Endothelial cell of umbilical vein (primary cell): ENCODE measurements at regions not wholly inside any gene's neighbourhood (a gene's known extent, or its start where the extent isn't known, plus 50 kb on each side); places are given as distances from the start of the nearest gene placed in this dataset.

Source experiments
- BruUV-seq: library from RNA; stranded (reverse); fragments of 400-500 nt; replicated peaks from 2 replicates; lab custom pipeline; 2021; lab: Mats Ljungman, UMichigan
- CTCF ChIA-PET: fragments of 300-600, 350-600 bp; sonication (Branson Sonifier 250); formaldehyde crosslinking; loops from one replicate; lab custom pipeline; 2021; ENCODE audit warnings: antibody characterized with exemption, inconsistent platforms; lab: Charles Lee
- POLR2A ChIA-PET: fragments of 300-600, 350-600 bp; sonication (Branson Sonifier 250); formaldehyde crosslinking; loops from one replicate; lab custom pipeline; 2021; ENCODE audit warnings: antibody characterized with exemption, inconsistent platforms; lab: Charles Lee
- DNase-seq: peaks from one replicate; pipeline ENCODE4 v3.0.0-alpha.2; 2011; ENCODE audit warnings: low read depth, low spot score
- FAIRE-seq: peaks from 2 replicates; lab custom pipeline; 2011; peaks lifted over from hg19 to GRCh38; lab: Jason Lieb, UNC
- H2AFZ ChIP-seq: 2 replicates; pipeline ENCODE4 v1.6.0; 2012; ENCODE audit warnings: low read depth, low read length, control low read depth, inconsistent platforms
- H3K27ac ChIP-seq: 2 replicates; pipeline ENCODE4 v1.5.1; 2011; ENCODE audit warnings: low read depth, mild to moderate bottlenecking, control low read depth, low read length, moderate library complexity; ENCODE audit not compliant: insufficient read depth
- H3K27me3 ChIP-seq, 2 experiments: 2 replicates each; pipeline versions ENCODE4 v1.6.0 to v1.6.1; 2011; ENCODE audit warnings: low read length in 2 of 2, mixed read lengths in 1 of 2; ENCODE audit not compliant: control insufficient read depth in 2 of 2, insufficient read depth in 2 of 2
- H3K36me3 ChIP-seq, 2 experiments: 2 replicates in 1 of 2; 3 replicates in 1 of 2; pipeline ENCODE4 v1.5.1; 2011; ENCODE audit warnings: low read length in 2 of 2, mild to moderate bottlenecking in 1 of 2, moderate library complexity in 1 of 2; ENCODE audit not compliant: control insufficient read depth in 2 of 2, insufficient read depth in 2 of 2; ENCODE audit errors: extremely low read depth in 1 of 2
- H3K4me1 ChIP-seq: 3 replicates; pipeline ENCODE4 v1.5.1; 2011; ENCODE audit warnings: mild to moderate bottlenecking, low read length; ENCODE audit not compliant: control insufficient read depth, insufficient read depth; ENCODE audit errors: extremely low read depth
- H3K4me2 ChIP-seq: 2 replicates; pipeline ENCODE4 v1.6.1; 2011; ENCODE audit warnings: low read length, control low read depth, mixed read lengths; ENCODE audit not compliant: insufficient read depth
- H3K4me3 ChIP-seq, 3 experiments: fragments of 200-600 bp in 1 of 3; sonication (generic), shearing (Covaris generic) in 1 of 3; replicated peaks in 1 of 3; 2 replicates each; pipeline ENCODE4 v1.5.1; 2011 to 2016; ENCODE audit warnings: control low read depth in 3 of 3, low read length in 3 of 3, mild to moderate bottlenecking in 2 of 3, inconsistent platforms in 1 of 3, low read depth in 1 of 3, moderate library complexity in 1 of 3; ENCODE audit not compliant: insufficient read depth in 1 of 3
- H3K79me2 ChIP-seq: 2 replicates; pipeline ENCODE4 v1.6.0; 2012; ENCODE audit warnings: low read length, inconsistent platforms; ENCODE audit not compliant: control insufficient read depth, insufficient read depth
- H3K9ac ChIP-seq: replicated peaks from 2 replicates; pipeline ENCODE3; 2011; ENCODE audit warnings: low read length, control low read depth; ENCODE audit not compliant: insufficient read depth; ENCODE audit errors: extremely low read depth
- H3K9me1 ChIP-seq: replicated peaks from 3 replicates; pipeline ENCODE4 v1.6.0; 2011; ENCODE audit warnings: mild to moderate bottlenecking, low read length; ENCODE audit not compliant: control insufficient read depth, insufficient read depth; ENCODE audit errors: extremely low read depth
- H3K9me3 ChIP-seq: replicated peaks from 2 replicates; pipeline ENCODE4 v1.5.1; 2012; ENCODE audit warnings: low read length, inconsistent platforms; ENCODE audit not compliant: control insufficient read depth, insufficient read depth
- H4K20me1 ChIP-seq: replicated peaks from 2 replicates; pipeline ENCODE3; 2011; ENCODE audit warnings: mild to moderate bottlenecking, low read length; ENCODE audit not compliant: control insufficient read depth, insufficient read depth; ENCODE audit errors: extremely low read depth
- CTCF ChIP-seq, 2 donors: IDR thresholded peaks; 1 replicate in 1 of 2; 2 replicates in 1 of 2; pipeline ENCODE4 v1.5.1; 2011; ENCODE audit warnings: low read length in 2 of 2, mild to moderate bottlenecking in 2 of 2, moderate library complexity in 2 of 2, control low read depth in 1 of 2, inconsistent platforms in 1 of 2, low read depth in 1 of 2; ENCODE audit not compliant: insufficient read depth in 1 of 2; ENCODE audit errors: extremely low read depth in 1 of 2
- FOS ChIP-seq: IDR thresholded peaks from 2 replicates; pipeline ENCODE4 v1.6.1; 2011; ENCODE audit warnings: mild to moderate bottlenecking, low read length, moderate library complexity, borderline replicate concordance; ENCODE audit not compliant: insufficient read depth
- GATA2 ChIP-seq: IDR thresholded peaks from 2 replicates; pipeline ENCODE4 v1.7.0; 2011; ENCODE audit warnings: low read depth, mild to moderate bottlenecking, moderate library complexity, mixed read lengths, low read length; ENCODE audit not compliant: insufficient read length, insufficient read depth
- MAX ChIP-seq: IDR thresholded peaks from 2 replicates; pipeline ENCODE4 v1.6.1; 2011; ENCODE audit not compliant: insufficient read depth, insufficient read length
- MYC ChIP-seq: IDR thresholded peaks from one replicate; pipeline ENCODE4 v1.6.1; 2011; ENCODE audit warnings: mild to moderate bottlenecking, low read depth, low read length
- POLR2A ChIP-seq: IDR thresholded peaks from 2 replicates; pipeline ENCODE4 v1.6.1; 2012; ENCODE audit warnings: low read depth, mild to moderate bottlenecking, control low read depth, low read length
- POLR2AphosphoS5 ChIP-seq: IDR thresholded peaks from 2 replicates; pipeline ENCODE4 v1.6.1; 2012; ENCODE audit warnings: low read depth, mild to moderate bottlenecking, control low read depth, low read length, moderate library complexity; ENCODE audit not compliant: insufficient read depth
- dilution Hi-C: fragments of 300-500 bp; cut with MboI; formaldehyde crosslinking; loops from one replicate; pipeline ENCODE4 v1.15.0; 2019; ENCODE audit warnings: low sequenced_read_pairs; ENCODE audit not compliant: extremely low pct_ligation_motif_present
- intact Hi-C: fragments of 100-400 bp; cut with micrococcal nuclease; formaldehyde crosslinking; loops from one replicate; pipeline ENCODE4 v1.10.0; 2022

GRCh38 chr4:38209654-38210053, 249.5 kb downstream of the PTTG2 start:
- FAIRE-seq = no peak
- Histone ChIP-seq H3K9ac (no peak overlapping the region), H4K20me1 (no peaks in the 10 kb centered on the region), H3K4me2 (no peak overlapping the region), H3K9me1 (no peaks in the 10 kb centered on the region), H3K4me1 (peaks cover 13% of the 10 kb centered on the region), H3K9me3 (no peaks in the 10 kb centered on the region), H3K4me3 (no peak overlapping the region), H3K27me3 (no peaks in the 10 kb centered on the region), H3K36me3 (no peaks in the 10 kb centered on the region), H3K79me2 (no peaks in the 10 kb centered on the region), H2AFZ (no peak overlapping the region), H3K27ac (no peak overlapping the region)
- TF ChIP-seq GATA2 (no peak), CTCF (IDR thresholded peaks at IDR 0.05; ENCODE audit: extremely low read depth in 1 of 2, insufficient read depth in 1 of 2, low read depth in 1 of 2, low read length in 2 of 2) (no peak), POLR2AphosphoS5 (no peak), MAX (no peak), FOS (no peak), MYC (no peak), POLR2A (no peak)
- dilution Hi-C loops = no loop called here
- DNase-seq = no peak
- CTCF ChIA-PET = no interaction called here
- intact Hi-C loops = no loop called here
- no TSS peak for BruUV-seq
- POLR2A ChIA-PET = no interaction called here
